Left colon (tissue), 2 donors: ENCODE measurements at regions not wholly inside any gene's neighbourhood (a gene's known extent, or its start where the extent isn't known, plus 50 kb on each side); places are given as distances from the start of the nearest gene placed in this dataset.

Experiments
- ATAC-seq: fragments of 200-7000 bp; cut with Tn5 transposase; one replicate; pipeline ENCODE4 v1.9.1; 2020; ENCODE audit warnings: mild to moderate bottlenecking, moderate library complexity
- DNase-seq, 2 donors: peaks; one replicate each; pipeline ENCODE4 v3.0.0-alpha.2; 2020
- intact Hi-C, 2 donors: fragments of 100-400 bp; cut with DNase I in 1 of 2; cut with micrococcal nuclease in 1 of 2; formaldehyde crosslinking; loops; one replicate each; pipeline versions ENCODE4 v1.11.2 to v1.14.0; 2022; cut with DNase I, micrococcal nuclease
- donor health status: DM: no; HTN: no; CAD: no.
- donor health status: DM: yes; HTN: yes; CAD: no.

- intact Hi-C loops: no loop called here
- DNase-seq (no peak), ATAC-seq (no peak)
These were observed 293.5 kb upstream of the MOCS1 start for GRCh38 chr6:40227735-40228134.

DNA sequence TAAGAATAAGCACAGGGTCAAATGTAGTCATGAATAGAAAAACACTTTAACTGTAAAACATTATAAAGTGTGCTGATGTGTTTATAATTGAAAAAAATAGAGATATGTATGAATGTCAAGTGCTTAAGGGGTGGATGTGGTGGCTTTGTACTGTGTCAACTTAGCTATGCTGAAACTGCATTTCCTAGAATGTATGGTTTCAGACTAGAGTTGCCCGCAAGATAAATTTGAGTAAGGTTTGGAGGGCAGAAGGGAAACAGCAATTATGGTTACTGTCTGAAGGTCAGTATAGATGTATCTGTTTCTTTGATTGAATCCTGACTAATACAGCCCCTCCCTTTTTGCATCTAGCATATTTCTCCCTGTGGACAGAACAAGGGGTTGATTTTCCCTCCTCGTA is 288.1 kb upstream of the MOCS1 start:
- no peak for ATAC-seq
- no peak for DNase-seq
- intact Hi-C loops: no loop called here

GRCh38 chr6:40219799-40220198 is 285.5 kb upstream of the MOCS1 start:
- ATAC-seq: no peak
- intact Hi-C loops: no loop called here

DNA sequence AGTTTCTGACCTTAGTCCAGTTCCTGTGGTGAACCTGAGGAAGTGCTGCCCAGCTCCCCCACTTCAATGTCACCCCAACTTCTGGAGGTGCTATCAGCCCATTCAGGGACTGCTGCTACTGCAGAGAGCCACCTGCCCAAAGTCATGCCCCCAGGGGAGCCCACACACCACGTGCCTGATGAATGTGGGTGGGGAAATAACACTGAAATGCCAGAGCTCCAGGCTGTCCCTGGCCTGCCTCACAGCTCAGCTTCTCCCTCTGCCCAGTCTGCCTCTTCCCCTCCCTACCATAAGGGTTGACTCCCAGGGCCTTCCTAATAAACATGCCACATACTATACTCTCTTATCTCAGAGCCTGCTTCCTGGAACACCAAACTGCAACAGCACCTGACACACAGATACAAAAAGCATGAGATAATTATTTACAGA is 276.4 kb upstream of the MOCS1 start:
- DNase-seq (no peak), ATAC-seq (peak; percentile 56)
- intact Hi-C loops: no loop called here

More at GRCh38 chr6:40219799-40220198, 285.5 kb upstream of the MOCS1 start:
- no peak for DNase-seq

- DNase-seq (no peak), ATAC-seq (no peak)
- intact Hi-C loops: no loop called here
These were observed 271.5 kb upstream of the MOCS1 start for GRCh38 chr6:40205801-40206200.

GRCh38 chr6:40205004-40205403 is 270.7 kb upstream of the MOCS1 start:
- no peak for ATAC-seq
- no peak for DNase-seq
- intact Hi-C loops: no loop called here

GRCh38 chr6:40197371-40197770 is 263.1 kb upstream of the MOCS1 start:
- ATAC-seq: no peak
- intact Hi-C loops: no loop called here

DNA sequence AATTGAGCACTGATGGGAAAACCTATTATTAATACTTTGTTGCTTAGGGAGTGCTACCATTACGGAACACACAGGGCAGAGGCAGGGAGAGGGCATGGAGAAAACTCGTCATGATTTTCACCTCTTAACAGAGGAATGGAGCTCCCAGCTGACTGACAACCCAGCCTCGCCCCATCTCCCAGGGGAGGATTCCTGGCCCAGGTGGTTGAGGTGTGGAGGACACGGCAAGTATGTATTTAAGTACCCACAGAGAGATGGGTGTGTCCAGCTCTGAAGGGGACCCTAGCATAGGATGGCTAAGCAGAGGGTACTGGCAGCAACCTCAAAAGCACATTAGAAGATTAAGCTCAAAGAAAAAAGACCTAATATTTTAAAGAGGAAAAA is 261.9 kb upstream of the MOCS1 start:
- ATAC-seq (no peak), DNase-seq (no peak)

More at GRCh38 chr6:40197371-40197770, 263.1 kb upstream of the MOCS1 start:
- DNase-seq: no peak

DNA sequence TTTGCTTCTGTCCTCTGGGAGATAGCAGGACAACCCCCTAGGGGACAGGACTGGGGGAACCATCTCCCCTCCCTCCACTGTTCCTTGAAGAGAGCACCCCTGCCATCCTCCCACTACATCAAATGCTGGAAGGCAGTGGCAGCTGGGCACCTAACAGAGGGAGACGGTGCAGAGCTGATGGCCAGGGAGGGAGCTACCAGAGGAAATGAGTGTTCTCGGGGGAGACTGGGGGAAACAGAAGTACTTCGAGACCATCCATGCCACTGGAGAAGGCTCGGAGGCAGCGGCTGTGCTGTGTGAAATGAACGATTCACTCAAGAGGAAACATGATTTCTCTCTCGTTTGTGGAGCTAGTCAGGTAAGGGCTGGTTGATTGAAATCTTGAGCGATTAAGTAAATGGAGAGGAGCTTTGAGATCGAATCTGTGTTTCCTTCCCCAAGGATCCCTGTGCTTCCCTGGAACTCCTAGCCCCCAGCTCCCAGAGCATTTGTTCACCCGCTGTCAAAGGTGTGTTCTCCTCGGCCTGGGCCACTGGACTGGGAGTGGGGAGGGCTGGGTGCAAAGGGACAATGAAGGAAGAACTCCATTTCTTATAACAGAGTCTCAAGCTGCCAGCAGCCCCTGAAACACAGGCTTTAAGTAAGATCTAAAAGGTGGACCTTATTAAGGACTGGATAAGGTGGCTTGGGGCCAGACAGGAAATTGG is 261.3 kb upstream of the MOCS1 start:
- no peak for ATAC-seq
- intact Hi-C loops: no loop called here
- no peak for DNase-seq

More for the DNA sequence above, 261.9 kb upstream of the MOCS1 start:
- intact Hi-C loops: no loop called here

- intact Hi-C loops: no loop called here
- ATAC-seq (no peak), DNase-seq (no peak)
These were observed 260.3 kb upstream of the MOCS1 start for GRCh38 chr6:40194447-40195170.

GRCh38 chr6:40192516-40192915 is 258.3 kb upstream of the MOCS1 start:
- no peak for ATAC-seq
- intact Hi-C loops: no loop called here
- no peak for DNase-seq

DNA sequence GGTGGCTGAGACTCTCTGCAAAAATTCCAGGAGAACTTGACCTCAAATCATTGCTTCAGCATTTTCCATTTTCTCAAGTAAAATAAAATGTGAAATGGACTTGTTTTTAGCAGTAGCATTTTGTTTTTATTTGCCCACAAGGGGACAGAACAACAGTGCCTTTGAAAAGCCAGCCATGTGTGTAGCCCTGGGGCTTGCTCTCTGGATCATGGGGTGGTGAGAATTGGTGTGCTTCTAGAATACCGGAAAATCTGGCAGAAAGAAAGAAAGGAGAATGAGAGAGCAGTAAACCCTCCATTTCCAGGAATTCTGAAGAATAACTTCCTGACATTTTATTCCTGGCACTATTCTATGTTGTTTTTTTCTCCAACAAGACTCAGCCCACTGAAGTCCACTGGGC is 254.7 kb upstream of the MOCS1 start:
- DNase-seq (no peak), ATAC-seq (no peak)
- intact Hi-C loops: no loop called here

DNA sequence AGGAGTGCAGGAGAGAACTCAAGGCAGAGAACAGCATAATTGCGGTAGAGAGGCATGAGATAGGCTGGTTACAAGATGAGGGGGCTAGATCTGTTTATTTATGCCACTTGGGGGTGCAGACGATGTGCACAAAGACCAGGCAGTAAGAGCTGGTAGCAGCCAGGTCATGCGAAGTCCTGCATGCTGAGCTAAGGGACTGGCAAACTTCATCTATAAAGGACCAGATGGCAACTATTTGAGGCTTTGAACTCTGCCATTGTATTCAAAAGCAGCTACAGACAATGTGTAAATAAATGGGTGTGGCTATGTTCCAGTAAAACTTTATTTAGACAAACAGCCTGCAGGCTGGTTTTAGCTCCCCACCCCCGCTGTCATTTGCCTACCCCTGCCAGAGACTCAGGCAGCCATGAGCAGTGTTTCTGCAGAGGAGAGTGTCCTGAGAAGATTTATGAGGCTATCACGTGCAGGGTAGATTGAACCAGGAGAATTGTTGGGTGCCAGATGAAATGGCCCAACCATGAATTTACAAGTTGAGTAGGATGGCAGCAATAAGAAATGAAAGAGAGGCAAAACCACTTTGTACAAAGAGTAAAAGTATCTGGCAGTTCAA is 253.4 kb upstream of the MOCS1 start:
- intact Hi-C loops: no loop called here
- ATAC-seq (no peak), DNase-seq (no peak)

- intact Hi-C loops: no loop called here
- DNase-seq: no peak
- no peak for ATAC-seq
These were observed 251.2 kb upstream of the MOCS1 start for GRCh38 chr6:40185486-40185885.

GRCh38 chr6:40183902-40184301 is 249.6 kb upstream of the MOCS1 start:
- ATAC-seq (no peak), DNase-seq (no peak)
- intact Hi-C loops: no loop called here

GRCh38 chr6:40181367-40181766 is 247.1 kb upstream of the MOCS1 start:
- no peak for ATAC-seq
- no peak for DNase-seq
- intact Hi-C loops: no loop called here

GRCh38 chr6:40180271-40180670 is 246.0 kb upstream of the MOCS1 start:
- ATAC-seq (no peak), DNase-seq (no peak)
- intact Hi-C loops: no loop called here

GRCh38 chr6:40179496-40179895 is 245.2 kb upstream of the MOCS1 start:
- ATAC-seq: no peak
- intact Hi-C loops: no loop called here

DNA sequence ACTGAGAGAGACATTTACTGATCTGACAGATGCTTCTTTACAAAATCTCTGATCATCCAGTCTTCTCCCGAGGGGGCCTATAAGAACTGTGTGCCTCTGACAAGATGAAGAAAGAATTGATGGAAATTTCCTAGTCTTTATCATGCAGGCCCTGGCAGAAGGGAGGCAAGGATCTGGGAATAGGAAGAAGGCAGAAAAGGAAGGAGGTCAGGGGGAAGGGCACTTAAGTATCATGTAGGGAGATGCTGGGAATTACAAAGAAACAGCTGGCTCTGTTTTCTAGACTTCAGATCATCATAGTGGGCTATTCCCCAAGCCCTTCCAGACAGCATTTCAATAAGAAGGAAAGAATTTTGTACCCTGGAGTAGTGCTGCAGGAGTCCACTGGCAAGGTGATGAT is 243.3 kb upstream of the MOCS1 start:
- no peak for DNase-seq
- intact Hi-C loops: no loop called here
- no peak for ATAC-seq

More at GRCh38 chr6:40179496-40179895, 245.2 kb upstream of the MOCS1 start:
- no peak for DNase-seq

GRCh38 chr6:40176152-40176551 is 241.9 kb upstream of the MOCS1 start:
- ATAC-seq: no peak

More at GRCh38 chr6:40176152-40176551, 241.9 kb upstream of the MOCS1 start:
- DNase-seq: no peak
- intact Hi-C loops: no loop called here
